KOPT-K1 (cell line): ENCODE measurements at regions not wholly inside any gene's neighbourhood (a gene's known extent, or its start where the extent isn't known, plus 50 kb on each side); places are given as distances from the start of the nearest gene placed in this dataset.
"Not testable (repeated sequence)": the region's sequence is repeated elsewhere in the genome, so short reads cannot be mapped to it uniquely, and the experiment has no call there.

Experiments
- H3K27ac ChIP-seq: fragments of 200-600 bp; sonication (generic); 2 replicates; pipeline ENCODE4 v1.5.1; 2016; ENCODE audit warnings: antibody characterized with exemption, mild to moderate bottlenecking, low read depth, low read length; ENCODE audit not compliant: poor library complexity, severe bottlenecking
- H3K36me3 ChIP-seq: fragments of 200-600 bp; sonication (generic); 2 replicates; pipeline ENCODE4 v1.5.1; 2017; ENCODE audit warnings: antibody characterized with exemption, mild to moderate bottlenecking, low read length, moderate library complexity; ENCODE audit not compliant: insufficient read depth
- H3K9me3 ChIP-seq: fragments of 200-600 bp; sonication (generic); 2 replicates; pipeline ENCODE4 v1.5.1; 2017; ENCODE audit warnings: antibody characterized with exemption, low read length, mild to moderate bottlenecking; ENCODE audit not compliant: insufficient read depth, poor library complexity, severe bottlenecking

DNA sequence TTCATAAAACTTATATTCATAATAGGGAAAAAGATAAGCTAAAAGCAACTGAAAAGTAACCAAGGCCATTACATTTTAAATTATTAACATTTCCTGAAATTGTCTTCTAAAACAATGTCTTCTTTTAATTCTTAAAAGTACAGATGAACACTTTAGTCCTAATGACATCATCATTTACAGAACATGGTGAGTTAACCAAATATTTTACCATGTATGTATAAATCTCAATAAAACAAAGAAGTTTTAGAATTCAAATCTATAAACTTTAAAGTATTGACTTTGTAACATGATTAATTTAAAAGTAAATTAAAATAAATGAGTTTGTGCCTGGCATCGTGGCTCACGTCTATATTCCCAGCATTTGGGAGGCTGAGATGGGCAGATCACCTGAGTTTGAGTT, 125.9 kb upstream of the PRSS16 start:
- H3K36me3 ChIP-seq: no peaks in the 10 kb centered on the region

DNA sequence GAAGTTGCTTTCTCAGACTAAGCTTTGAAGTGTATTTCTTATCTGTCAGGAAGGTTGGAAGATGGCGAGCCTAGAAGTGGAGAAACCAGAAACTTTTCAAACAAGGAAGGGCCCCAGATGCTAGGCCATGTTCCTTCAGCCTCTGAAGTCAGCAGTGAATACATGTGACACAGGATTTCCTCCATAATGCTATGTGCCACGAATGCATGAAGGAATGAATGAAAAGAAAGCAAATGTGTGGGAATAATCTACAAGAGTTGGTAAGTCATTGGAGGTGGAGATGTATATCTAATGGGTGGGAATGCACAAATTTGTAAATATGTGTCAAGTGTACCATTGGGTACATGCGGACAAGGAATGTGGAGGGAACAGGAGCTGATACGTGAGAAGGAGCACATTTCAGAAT, 123.2 kb upstream of the PRSS16 start:
- no peaks in the 10 kb centered on the region for H3K9me3 ChIP-seq
- H3K36me3 ChIP-seq: no peaks in the 10 kb centered on the region
- no peak overlapping the region for H3K27ac ChIP-seq

More for the DNA sequence above, 125.9 kb upstream of the PRSS16 start:
- H3K27ac ChIP-seq: no peak overlapping the region
- H3K9me3 ChIP-seq: no peaks in the 10 kb centered on the region

DNA sequence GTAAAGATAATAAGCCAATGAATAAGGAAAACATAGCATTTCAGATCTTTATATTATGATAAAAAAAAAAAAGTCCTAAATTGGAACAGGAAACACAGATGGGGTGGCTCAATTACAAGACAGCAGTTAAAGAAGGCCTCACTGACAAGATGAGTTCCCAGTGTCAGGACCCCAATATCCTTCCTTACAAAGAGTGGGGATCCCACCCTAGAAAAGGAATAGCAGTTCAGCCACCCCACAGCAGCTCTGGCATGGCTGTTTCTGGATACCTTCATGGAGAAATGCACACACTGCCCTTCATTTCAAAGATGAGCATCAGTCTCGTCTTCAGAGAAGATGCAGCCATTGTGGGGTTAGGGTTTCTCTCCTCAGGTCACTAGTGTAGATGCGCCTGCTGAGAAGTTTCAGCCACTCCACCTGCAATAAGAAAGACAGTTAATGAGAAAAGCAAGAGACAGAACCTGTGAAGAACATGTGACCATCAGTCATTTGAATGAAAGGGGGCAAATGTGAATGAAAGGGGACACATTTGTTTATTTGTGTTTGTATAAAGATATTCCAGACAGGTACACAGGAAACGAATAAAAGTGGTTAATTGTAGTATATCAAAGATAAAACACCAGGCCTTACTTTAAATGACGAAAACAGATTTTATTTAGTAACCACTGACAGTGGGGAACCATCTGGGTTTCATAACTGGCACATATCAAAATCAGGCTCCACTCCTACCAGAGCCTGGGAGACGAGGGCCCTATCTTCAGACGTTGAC, 121.3 kb upstream of the PRSS16 start:
- Histone ChIP-seq H3K27ac (peak overlapping the region; percentile 98), H3K9me3 (no peaks in the 10 kb centered on the region), H3K36me3 (no peaks in the 10 kb centered on the region)

DNA sequence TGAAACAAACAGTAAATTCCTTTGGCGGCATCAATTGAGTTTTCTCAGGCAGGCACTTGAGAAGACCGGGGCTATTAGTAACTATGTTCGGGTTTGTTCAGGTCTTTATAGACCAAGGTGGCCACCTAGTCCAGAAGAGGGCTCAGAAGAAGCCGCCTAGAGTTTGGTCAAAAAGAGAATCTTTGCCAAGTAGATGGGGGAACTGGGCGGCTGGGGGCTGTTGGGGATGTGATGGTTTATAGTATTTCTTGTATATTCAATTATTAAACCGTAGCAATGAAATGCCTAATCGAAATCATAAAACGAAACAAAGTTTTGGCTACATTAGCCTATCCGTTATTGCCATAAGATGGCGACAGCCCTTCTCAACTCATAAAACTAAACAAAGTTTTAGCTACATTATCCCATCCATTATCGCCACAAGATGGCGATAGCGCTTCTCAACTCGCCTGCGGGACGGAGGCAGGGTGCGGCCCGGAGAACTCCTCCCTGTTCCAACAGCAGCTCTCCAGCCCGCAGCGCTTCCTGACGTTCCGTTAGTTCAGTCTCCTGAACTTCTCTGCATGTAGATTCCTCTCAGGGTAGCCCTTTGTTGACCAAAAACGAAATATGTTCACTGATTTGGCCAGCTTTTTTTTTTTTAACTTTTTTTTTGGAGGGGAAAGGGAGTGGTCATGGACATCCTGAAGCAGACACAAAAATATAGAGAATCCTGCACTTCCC, 120.5 kb upstream of the PRSS16 start:
- Histone ChIP-seq H3K9me3 (no peaks in the 10 kb centered on the region), H3K27ac (peak overlapping the region; percentile 98)

DNA sequence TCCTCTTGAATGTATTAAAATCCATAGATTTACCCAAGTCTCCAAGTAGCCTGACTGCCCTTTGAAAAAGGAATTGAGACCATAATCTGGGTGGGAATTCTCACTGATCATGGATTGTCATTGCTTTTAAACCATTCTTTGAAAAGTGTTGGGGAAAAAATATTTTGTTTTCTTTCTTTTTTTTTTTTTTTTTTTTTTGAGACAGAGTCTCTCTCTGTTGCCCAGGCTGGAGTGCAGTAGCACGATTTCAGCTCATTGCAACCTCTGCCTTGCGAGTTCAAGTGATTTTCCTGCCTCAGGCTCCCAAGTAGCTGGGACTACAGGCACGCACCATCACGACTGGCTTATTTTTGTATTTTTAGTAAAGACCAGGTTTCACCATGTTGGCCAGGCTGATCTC, 119.6 kb upstream of the PRSS16 start:
- peak overlapping the region; percentile 98 for H3K27ac ChIP-seq
- not testable (repeated sequence) for H3K36me3 ChIP-seq, H3K9me3 ChIP-seq

More for the DNA sequence above, 120.5 kb upstream of the PRSS16 start:
- H3K36me3 ChIP-seq: no peaks in the 10 kb centered on the region

DNA sequence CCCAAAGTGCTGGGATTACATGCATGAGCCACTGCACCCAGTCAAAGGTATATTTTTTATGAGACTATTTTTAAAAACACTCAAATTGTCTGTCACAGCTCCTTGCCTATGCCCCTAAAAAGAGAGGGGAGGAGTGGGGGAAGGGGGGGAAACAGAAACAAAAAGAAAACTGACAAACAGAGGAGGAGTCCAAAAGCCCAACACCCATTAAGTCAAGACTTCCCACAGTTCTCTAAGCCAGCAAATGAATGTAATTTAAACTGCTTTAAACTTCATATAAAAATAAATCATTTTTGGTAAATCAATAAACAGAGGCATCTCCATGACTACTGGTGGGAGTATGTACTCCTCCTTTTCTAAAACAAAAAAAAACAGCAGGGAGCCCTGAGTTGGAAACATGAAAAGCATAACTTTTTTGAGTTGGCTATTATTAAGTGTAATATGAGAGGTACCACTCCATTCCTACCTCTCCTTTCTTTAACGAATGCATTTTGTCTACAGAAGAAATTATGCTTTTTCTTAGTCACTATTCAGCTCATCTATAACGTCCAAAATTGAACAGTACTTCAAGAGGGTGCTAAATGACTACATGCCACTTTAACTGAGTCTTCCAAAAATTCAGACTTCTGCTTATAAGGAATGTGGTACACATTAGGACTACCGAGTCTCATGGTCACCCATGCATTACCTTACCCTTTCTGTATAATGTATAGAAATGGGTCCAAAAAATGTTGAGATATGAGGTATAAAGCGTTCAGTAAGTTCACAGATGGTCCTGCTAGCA, 119.0 kb upstream of the PRSS16 start:
- no peaks in the 10 kb centered on the region for H3K36me3 ChIP-seq
- H3K9me3 ChIP-seq: no peaks in the 10 kb centered on the region
- H3K27ac ChIP-seq: peak overlapping the region; percentile 98

DNA sequence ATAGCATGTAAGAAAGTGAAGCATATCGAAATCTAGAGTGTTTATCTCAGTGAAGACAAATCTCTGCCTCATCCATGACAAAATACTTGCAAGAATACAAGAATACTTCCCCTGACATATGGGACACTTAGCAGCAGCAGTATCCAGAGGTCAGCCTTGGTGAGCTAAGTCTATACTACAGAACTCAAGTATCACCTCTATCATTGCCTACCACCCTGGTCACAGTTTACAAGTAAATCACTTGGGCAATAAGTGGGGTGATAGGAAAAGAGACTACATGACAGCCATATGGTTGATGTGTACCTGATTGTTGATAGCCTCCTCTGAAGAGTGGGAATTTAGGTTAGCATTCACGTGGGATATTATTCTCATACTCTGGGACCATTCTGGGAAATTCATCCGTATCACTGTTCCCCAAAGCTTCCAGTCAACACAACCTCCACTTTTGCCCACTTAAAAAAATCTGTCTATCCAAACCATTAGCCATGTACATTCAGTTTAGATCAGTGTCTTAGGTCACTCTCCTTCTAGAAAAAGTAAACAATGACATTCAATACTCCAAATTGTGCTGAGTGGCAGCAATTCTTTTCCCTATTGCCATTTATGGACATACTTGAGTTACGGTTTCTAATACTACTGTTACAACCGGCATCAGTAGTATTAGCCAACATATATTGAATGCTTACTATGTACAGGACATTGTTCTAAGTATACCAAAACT, 118.2 kb upstream of the PRSS16 start:
- Histone ChIP-seq H3K27ac (peak overlapping the region; percentile 98), H3K9me3 (no peaks in the 10 kb centered on the region), H3K36me3 (no peaks in the 10 kb centered on the region)

DNA sequence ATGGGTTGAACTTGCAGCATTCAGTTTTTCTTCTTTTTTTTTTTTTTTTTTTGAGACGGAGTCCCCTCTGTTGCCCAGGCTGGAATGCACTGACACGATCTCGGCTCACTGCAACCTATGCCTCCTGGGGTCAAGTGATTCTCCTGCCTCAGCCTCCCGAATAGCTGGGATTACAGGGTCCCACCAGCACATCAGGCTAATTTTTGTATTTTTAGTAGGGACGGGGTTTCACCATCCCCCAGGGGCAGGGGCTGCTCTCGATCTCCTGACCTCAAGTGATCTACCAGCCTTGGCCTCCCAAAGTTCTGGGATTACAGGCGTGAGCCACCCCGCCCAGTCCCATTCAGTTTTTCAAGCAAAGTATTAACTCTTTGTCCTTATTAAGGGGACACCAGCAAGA, 117.6 kb upstream of the PRSS16 start:
- no peaks in the 10 kb centered on the region for H3K36me3 ChIP-seq
- H3K9me3 ChIP-seq: no peaks in the 10 kb centered on the region
- H3K27ac ChIP-seq: peak overlapping the region; percentile 98

DNA sequence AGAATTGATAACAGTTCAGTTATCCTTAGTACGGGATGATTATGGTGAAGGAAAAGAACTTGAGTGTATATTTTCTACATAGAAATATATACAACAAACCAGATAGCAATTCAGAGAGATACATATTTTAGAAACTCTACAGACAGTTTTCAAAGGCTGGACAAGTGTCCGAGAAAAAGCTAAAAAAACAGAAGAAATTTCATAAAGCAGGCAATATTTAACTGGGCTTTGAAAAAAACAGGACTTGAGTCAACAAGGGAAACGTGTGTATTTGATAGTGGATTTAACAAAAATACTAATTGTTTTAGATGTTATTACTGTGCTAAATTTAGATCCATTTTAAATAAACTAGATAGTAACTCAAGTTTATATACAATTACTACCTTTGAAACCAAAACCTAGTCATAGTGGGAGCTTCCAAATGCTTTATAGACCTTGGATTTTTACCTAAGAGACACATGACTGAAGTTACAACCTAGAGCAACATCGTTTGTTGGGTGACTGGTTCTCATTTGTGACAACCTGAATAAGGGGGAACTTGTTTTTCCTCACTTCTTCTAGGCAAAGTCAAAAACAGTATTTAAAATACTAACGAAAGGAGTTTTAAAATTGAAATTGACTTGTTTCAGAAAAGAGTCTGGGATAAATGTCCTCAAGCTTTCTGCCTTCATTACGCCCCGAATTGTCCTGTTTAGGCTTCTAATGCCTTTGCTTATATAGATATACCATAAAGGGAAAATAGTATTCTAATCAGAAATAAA, 116.7 kb upstream of the PRSS16 start:
- peak overlapping the region; percentile 98 for H3K27ac ChIP-seq
- H3K36me3 ChIP-seq: no peaks in the 10 kb centered on the region
- H3K9me3 ChIP-seq: no peaks in the 10 kb centered on the region

DNA sequence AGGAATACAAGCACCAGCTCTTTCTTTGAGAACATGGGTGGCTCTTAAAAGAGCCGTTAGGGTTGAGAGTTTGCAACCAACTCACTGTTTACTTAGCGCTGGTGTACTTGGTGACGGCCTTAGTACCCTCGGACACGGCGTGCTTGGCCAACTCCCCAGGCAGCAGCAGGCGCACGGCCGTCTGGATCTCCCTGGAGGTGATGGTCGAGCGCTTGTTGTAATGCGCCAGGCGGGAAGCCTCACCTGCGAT, 115.3 kb upstream of the PRSS16 start:
- H3K9me3 ChIP-seq, H3K36me3 ChIP-seq: not testable (repeated sequence)
- H3K27ac ChIP-seq: peak overlapping the region; percentile 98

DNA sequence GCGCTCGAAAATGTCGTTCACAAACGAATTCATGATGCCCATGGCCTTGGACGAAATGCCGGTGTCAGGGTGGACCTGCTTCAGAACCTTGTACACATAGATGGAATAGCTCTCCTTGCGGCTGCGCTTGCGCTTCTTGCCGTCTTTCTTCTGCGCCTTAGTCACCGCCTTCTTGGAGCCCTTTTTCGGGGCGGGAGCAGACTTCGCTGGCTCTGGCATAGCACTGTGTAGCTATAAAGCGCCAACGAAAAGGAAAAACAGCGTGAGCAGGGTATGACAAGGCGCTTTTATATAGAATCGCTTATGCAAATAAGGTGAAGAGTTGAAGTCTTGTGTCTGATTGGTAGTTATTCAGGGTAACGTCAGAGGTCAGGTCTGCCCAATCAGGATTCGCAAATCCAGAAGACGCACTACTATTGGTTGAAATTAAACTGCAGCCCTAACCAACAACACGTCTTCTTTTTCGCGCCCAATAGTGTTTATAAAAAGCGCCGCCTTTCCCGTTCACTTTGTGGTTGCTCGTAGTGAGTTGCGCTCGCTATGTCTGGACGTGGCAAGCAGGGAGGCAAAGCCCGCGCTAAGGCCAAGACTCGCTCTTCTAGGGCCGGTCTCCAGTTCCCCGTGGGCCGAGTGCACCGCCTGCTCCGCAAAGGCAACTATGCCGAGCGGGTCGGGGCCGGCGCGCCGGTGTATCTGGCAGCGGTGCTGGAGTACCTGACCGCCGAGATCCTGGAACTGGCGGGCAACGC, 114.8 kb upstream of the PRSS16 start:
- Histone ChIP-seq H3K27ac (peak overlapping the region; percentile 98), H3K9me3 (no peaks in the 10 kb centered on the region), H3K36me3 (no peaks in the 10 kb centered on the region)

DNA sequence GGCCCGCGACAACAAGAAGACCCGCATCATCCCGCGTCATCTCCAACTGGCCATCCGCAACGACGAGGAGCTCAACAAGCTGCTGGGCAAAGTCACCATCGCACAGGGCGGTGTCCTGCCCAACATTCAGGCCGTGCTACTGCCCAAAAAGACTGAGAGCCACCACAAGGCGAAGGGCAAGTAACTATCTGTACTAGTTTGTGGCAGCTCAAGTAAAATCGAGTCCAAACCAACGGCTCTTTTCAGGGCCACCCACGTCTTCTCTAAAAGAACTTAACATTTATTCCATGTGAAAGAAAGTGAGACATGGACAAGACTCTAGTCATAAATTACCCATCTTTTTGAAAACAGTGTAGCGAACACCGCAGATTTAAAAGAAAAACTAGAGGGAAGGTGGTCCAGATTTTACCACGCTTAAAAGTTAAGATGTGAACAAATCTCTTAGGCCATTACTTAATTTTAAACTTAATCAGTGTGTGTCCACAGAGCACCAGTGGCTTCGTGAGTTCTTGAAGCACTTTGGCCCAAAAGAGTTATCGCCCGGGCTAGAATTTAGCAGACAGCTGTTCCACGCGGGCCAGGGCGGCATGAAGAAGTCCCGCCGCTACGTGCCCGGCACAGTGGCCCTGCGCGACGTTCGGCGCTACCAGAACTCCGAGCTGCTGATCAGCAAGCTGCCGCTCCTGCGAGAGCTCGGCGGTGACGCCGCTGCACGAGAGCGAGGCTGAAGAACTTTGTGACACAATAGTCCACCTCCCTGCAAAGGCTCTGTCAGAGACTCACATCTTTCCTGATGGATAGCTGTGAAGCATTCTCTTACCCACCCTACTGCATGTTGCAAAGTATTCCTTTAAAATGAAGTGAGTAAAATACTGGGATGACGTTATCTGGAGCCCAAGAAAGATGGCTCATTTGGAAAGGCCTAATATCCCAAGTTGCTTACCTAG, 113.9 kb upstream of the PRSS16 start:
- H3K9me3 ChIP-seq: no peaks in the 10 kb centered on the region
- no peaks in the 10 kb centered on the region for H3K36me3 ChIP-seq
- H3K27ac ChIP-seq: peak overlapping the region; percentile 98

DNA sequence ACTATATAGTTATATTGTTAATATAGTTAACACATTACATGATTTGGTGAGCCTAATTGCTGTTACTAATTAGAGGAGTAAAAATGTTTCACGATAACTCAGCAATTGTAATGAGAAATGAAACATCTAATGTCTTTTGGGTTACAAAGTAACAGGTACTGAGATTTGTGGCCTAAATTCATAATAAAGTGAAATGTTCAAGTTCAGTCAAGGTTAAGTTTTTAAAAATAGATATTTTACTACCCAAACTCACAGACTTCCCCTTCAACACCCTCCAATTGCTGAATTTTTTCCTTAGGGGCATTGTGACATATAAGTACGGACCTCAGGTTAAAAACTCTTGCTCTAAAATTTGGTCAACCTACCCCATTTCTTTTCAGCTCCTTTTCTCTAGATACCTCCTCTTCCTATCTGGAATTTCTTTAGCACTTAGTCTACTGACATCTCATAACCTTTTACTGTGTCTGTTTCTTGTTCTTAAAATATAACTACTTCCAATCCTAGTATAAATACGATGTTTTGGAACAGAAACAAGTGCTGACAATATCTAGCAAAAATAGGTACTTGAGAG, 112.3 kb upstream of the PRSS16 start:
- Histone ChIP-seq H3K27ac (peak overlapping the region; percentile 98), H3K9me3 (no peaks in the 10 kb centered on the region), H3K36me3 (no peaks in the 10 kb centered on the region)
